WTC11 (cell line): ENCODE measurements at regions not wholly inside any gene's neighbourhood (a gene's known extent, or its start where the extent isn't known, plus 50 kb on each side); places are given as distances from the start of the nearest gene placed in this dataset.

ENCODE experiments used
- ATAC-seq: fragments of 200-7000 bp; cut with Tn5 transposase; 2 replicates; pipeline ENCODE4 v1.10.0; 2021; ENCODE audit warnings: mild to moderate bottlenecking, moderate library complexity
- CTCF ChIA-PET: fragments of 300-600 bp; sonication (Branson Sonifier 250); formaldehyde crosslinking; loops from one replicate; lab custom pipeline; 2021; ENCODE audit warnings: antibody characterized with exemption; lab: Charles Lee
- POLR2A ChIA-PET: fragments of 350-600 bp; sonication (Branson Sonifier 250); formaldehyde crosslinking; loops from one replicate; lab custom pipeline; 2021; ENCODE audit warnings: antibody characterized with exemption; lab: Charles Lee
- DNase-seq: peaks from one replicate; pipeline ENCODE4 v3.0.0; 2021; ENCODE audit warnings: low spot score
- H3K27ac Mint-ChIP-seq: 2 replicates; pipeline ENCODE4 v1.8.0; 2021; ENCODE audit warnings: mixed read lengths
- H3K27me3 Mint-ChIP-seq: 2 replicates; pipeline ENCODE4 v1.8.0; 2021; ENCODE audit warnings: low read depth, mild to moderate bottlenecking, moderate library complexity, mixed read lengths
- H3K36me3 Mint-ChIP-seq: 2 replicates; pipeline ENCODE4 v1.8.0; 2021; ENCODE audit warnings: mixed read lengths
- H3K4me1 Mint-ChIP-seq: 2 replicates; pipeline ENCODE4 v1.8.0; 2022; ENCODE audit warnings: mixed read lengths
- H3K4me3 Mint-ChIP-seq: 2 replicates; pipeline ENCODE4 v1.8.0; 2021; ENCODE audit warnings: mild to moderate bottlenecking, moderate library complexity, mixed read lengths
- H3K9me3 Mint-ChIP-seq: 2 replicates; pipeline ENCODE4 v1.8.0; 2021; ENCODE audit warnings: mixed read lengths
- CREM ChIP-seq: sonication (generic); formaldehyde crosslinking; IDR thresholded peaks from 2 replicates; pipeline ENCODE4 v1.8.1; 2022; ENCODE audit warnings: mild to moderate bottlenecking, missing genetic modification reagents, moderate library complexity
- FOXP1 ChIP-seq: sonication (generic); formaldehyde crosslinking; IDR thresholded peaks from 2 replicates; pipeline ENCODE4 v1.8.0; 2022; ENCODE audit warnings: missing genetic modification reagents, mild to moderate bottlenecking, moderate library complexity, borderline replicate concordance
- GABPB1 ChIP-seq: sonication (generic); formaldehyde crosslinking; IDR thresholded peaks from 2 replicates; pipeline ENCODE4 v1.8.1; 2023; ENCODE audit warnings: mild to moderate bottlenecking, missing genetic modification reagents
- IRF2 ChIP-seq: sonication (generic); formaldehyde crosslinking; IDR thresholded peaks from 2 replicates; pipeline ENCODE4 v1.8.0; 2022; ENCODE audit warnings: low read depth, missing genetic modification reagents, borderline replicate concordance
- JUN ChIP-seq: sonication (generic); formaldehyde crosslinking; IDR thresholded peaks from 2 replicates; pipeline ENCODE4 v1.8.0; 2023; ENCODE audit warnings: mild to moderate bottlenecking, missing genetic modification reagents
- MXD4 ChIP-seq: fragments of 250-450 bp; sonication (Bioruptor Pico); IDR thresholded peaks from 2 replicates; pipeline ENCODE4 v1.8.0; 2021; ENCODE audit warnings: mild to moderate bottlenecking, moderate library complexity, borderline replicate concordance
- NFATC4 ChIP-seq: fragments of 250-450 bp; sonication (Bioruptor Pico); IDR thresholded peaks from 2 replicates; pipeline ENCODE4 v1.9.0; 2021; ENCODE audit warnings: mild to moderate bottlenecking
- NFE2L1 ChIP-seq: sonication (generic); formaldehyde crosslinking; IDR thresholded peaks from 2 replicates; pipeline ENCODE4 v1.8.1; 2023; ENCODE audit warnings: missing genetic modification reagents
- NFYB ChIP-seq: sonication (generic); formaldehyde crosslinking; conservative IDR thresholded peaks from 2 replicates; pipeline ENCODE4 v1.8.0; 2022; ENCODE audit warnings: low read depth, missing genetic modification reagents
- NR1H2 ChIP-seq: sonication (generic); formaldehyde crosslinking; IDR thresholded peaks from 2 replicates; pipeline ENCODE4 v1.9.0; 2021; ENCODE audit warnings: mild to moderate bottlenecking, moderate library complexity, missing genetic modification reagents
- PRRX2 ChIP-seq: fragments of 250-450 bp; sonication (Bioruptor Pico); IDR thresholded peaks from 2 replicates; pipeline ENCODE4 v1.8.0; 2021; ENCODE audit warnings: mild to moderate bottlenecking
- RELA ChIP-seq: sonication (generic); formaldehyde crosslinking; IDR thresholded peaks from 2 replicates; pipeline ENCODE4 v1.8.1; 2022; ENCODE audit warnings: missing genetic modification reagents, mild to moderate bottlenecking, borderline replicate concordance
- TEAD1 ChIP-seq: sonication (generic); formaldehyde crosslinking; IDR thresholded peaks from 2 replicates; pipeline ENCODE4 v1.8.0; 2022; ENCODE audit warnings: mild to moderate bottlenecking, missing genetic modification reagents
- ZNF138 ChIP-seq: sonication (generic); formaldehyde crosslinking; conservative IDR thresholded peaks from 2 replicates; pipeline ENCODE4 v1.8.1; 2022; ENCODE audit warnings: mild to moderate bottlenecking, moderate library complexity, missing genetic modification reagents
- ZNF232 ChIP-seq: sonication (generic); formaldehyde crosslinking; IDR thresholded peaks from 2 replicates; pipeline ENCODE4 v1.8.0; 2022; ENCODE audit warnings: mild to moderate bottlenecking, missing genetic modification reagents
- ZNF263 ChIP-seq: sonication (generic); formaldehyde crosslinking; IDR thresholded peaks from 2 replicates; pipeline ENCODE4 v1.8.1; 2022; ENCODE audit warnings: low read depth, mild to moderate bottlenecking, moderate library complexity, missing genetic modification reagents
- ZNF423 ChIP-seq: fragments of 250-450 bp; sonication (Bioruptor Pico); IDR thresholded peaks from 2 replicates; pipeline ENCODE4 v2.1.2; 2022; ENCODE audit warnings: mild to moderate bottlenecking, moderate library complexity
- TF ChIP-seq, protein P1 (sequence below): fragments of 250-450 bp; sonication (Bioruptor Pico); conservative IDR thresholded peaks from 2 replicates; pipeline ENCODE4 v1.9.0; 2021; ENCODE audit warnings: mild to moderate bottlenecking
- TF ChIP-seq, protein P2 (sequence below): fragments of 250-450 bp; sonication (Bioruptor Pico); IDR thresholded peaks from 2 replicates; pipeline ENCODE4 v1.9.0; 2021; ENCODE audit warnings: mild to moderate bottlenecking
- TF ChIP-seq, protein P3 (sequence below): fragments of 250-450 bp; sonication (Bioruptor Pico); IDR thresholded peaks from 2 replicates; pipeline ENCODE4 v1.8.0; 2021; ENCODE audit warnings: mild to moderate bottlenecking
- TF ChIP-seq, protein P4 (sequence below): sonication (generic); formaldehyde crosslinking; IDR thresholded peaks from 2 replicates; pipeline ENCODE4 v1.8.1; 2023; ENCODE audit warnings: mild to moderate bottlenecking, missing genetic modification reagents, borderline replicate concordance
- TF ChIP-seq, protein P5 (sequence below): sonication (generic); formaldehyde crosslinking; IDR thresholded peaks from 2 replicates; pipeline ENCODE4 v1.8.1; 2022; ENCODE audit warnings: low read depth, mild to moderate bottlenecking, moderate library complexity, missing genetic modification reagents, borderline replicate concordance

DNA sequence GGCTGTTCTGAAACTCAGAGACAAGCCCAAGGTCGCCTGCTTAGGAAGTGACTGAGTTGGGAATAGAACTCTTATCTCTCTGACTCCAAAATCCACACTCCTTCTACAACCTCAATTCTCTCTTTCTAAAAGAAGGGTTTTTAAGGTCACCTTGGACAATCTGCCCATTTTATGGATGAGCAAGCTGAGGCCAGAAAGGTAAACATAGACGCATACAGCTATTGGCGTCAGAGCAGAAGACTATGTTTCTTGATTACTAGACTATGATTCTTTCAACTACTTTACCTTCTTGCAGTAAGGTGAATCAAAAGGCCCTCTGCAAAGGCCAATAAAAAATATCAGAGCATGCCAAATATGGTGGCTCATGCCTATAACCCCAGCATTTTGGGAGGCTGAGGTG lies 276.6 kb downstream of the CLIC5 start:
- no peaks in the 10 kb centered on the region for H3K27me3 Mint-ChIP-seq
- H3K4me1 Mint-ChIP-seq = peaks cover 8% of the 10 kb centered on the region
- H3K36me3 Mint-ChIP-seq = no peaks in the 10 kb centered on the region
- TF ChIP-seq ZNF138 (no peak), NFYB (CRISPR knock-in tag) (no peak), NFATC4 (CRISPR knock-in tag) (no peak), ZNF232 (no peak), FOXP1 (CRISPR knock-in tag) (no peak)
- H3K4me3 Mint-ChIP-seq = no peak overlapping the region
- CTCF ChIA-PET = no interaction called here
- H3K27ac Mint-ChIP-seq = no peak overlapping the region
- DNase-seq = no peak
- POLR2A ChIA-PET = no interaction called here
- ATAC-seq = no peak
- 0 out of 2 replicates have a peak, but pooled peaks cover 5% of the 10 kb centered on the region for H3K9me3 Mint-ChIP-seq

DNA sequence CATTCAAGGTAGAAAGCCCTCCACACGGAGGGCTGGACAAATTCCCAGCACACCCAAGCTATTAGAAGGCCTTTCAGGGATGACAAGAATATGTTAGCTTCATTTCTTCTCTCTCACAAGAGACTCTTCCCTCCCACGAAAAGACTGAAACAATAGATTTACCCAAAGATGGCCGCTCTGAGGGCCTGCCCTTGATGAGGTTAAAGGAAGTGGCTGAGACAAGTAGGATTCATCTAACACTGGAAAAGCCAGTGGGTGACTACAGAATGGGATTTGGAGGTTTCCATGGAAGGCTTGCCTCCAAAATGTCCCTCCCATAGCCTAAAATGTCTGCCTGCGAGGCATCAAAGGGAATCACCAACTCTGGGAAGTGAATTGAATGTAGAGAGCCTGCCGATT lies 277.6 kb downstream of the CLIC5 start:
- DNase-seq (no peak), ATAC-seq (no peak)
- Mint-ChIP-seq H3K4me1 (peaks cover 8% of the 10 kb centered on the region), H3K27me3 (no peaks in the 10 kb centered on the region), H3K36me3 (no peaks in the 10 kb centered on the region), H3K4me3 (no peak overlapping the region), H3K27ac (no peak overlapping the region), H3K9me3 (0 out of 2 replicates have a peak, but pooled peaks cover 5% of the 10 kb centered on the region)
- no peak for TF ChIP-seq RELA
- TF ChIP-seq IRF2 (CRISPR knock-in tag) = no peak
- POLR2A ChIA-PET = no interaction called here
- CTCF ChIA-PET = interaction anchor here (0.6 kb wide), 1 partner anchor 184 kb away, joined by 3 read pairs; no protein-coding TSS in a partner anchor

DNA sequence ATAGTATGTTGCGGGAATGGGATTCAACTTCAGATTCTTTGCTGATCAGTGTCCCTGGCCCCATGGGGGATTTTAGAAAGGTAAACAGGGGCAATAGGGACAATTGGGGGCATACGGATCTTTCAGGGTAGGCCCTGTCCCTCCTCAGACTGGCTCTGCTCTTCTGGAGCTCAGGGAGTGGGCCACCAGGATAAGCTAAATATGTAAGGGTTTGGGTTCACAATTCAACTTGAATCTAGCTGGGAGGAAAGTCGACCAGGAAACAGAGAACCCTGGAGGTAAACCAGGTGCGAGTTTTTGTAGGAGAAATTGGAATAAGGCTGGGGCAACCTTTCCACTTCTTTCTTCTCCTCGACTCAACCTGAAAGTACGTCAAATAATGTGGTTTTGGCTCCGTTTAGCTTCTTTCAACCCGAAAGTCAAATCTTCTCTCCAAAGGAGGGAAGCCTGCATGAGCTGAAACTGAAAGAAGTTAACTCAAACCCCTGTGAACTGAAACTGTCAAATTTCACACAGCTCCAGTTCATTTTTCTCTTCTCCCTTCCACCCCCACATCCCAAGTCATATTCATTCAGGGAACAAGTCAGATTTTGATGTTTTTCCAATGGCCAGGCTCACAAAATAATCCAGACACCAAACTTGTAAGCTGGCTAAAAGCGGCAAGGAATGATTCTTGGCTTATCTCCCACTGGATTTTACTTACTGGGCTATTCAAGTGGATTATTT lies 278.2 kb downstream of the CLIC5 start:
- DNase-seq = no peak
- no peak overlapping the region for H3K27ac Mint-ChIP-seq
- H3K36me3 Mint-ChIP-seq = no peaks in the 10 kb centered on the region
- TF ChIP-seq TEAD1 = no peak
- TF ChIP-seq, protein P1, sequence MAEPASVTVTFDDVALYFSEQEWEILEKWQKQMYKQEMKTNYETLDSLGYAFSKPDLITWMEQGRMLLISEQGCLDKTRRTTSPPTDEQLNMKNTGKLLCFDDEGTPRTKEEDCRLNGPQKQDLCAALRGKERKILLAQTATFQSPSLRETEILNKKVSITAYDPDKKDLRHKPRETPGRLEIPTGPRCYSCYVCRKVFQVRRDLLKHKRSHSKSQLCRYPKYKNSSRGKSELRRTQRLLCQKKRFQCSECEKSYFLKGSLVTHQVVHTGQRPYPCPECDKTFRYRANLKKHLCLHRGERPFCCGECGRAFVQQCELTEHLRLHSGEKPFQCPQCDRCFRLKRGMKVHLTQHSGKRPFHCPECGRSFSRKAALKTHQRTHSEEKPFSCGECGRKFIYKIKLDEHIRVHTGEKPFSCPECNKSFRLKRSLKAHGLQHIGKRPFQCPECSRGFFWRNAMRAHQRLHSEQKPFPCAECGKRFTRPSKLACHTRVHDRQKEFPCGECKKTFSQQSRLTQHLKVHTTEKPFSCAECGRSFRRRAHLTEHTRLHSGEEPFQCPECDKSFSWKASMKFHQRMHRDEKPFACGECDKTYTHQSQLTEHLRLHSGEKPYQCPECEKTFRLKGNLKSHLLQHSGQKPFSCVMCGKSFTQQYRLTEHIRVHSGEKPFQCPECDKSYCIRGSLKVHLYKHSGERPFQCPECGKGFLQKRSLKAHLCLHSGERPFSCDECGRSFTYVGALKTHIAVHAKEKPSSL (CRISPR knock-in tag) = no peak
- no peak for TF ChIP-seq JUN
- TF ChIP-seq GABPB1 (CRISPR knock-in tag) = no peak
- TF ChIP-seq NFE2L1 (CRISPR knock-in tag) = no peak
- no peak for TF ChIP-seq ZNF423 (CRISPR knock-in tag)
- TF ChIP-seq, protein P2, sequence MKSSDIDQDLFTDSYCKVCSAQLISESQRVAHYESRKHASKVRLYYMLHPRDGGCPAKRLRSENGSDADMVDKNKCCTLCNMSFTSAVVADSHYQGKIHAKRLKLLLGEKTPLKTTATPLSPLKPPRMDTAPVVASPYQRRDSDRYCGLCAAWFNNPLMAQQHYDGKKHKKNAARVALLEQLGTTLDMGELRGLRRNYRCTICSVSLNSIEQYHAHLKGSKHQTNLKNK (CRISPR knock-in tag) = no peak
- no peak for TF ChIP-seq ZNF263
- TF ChIP-seq, protein P3, sequence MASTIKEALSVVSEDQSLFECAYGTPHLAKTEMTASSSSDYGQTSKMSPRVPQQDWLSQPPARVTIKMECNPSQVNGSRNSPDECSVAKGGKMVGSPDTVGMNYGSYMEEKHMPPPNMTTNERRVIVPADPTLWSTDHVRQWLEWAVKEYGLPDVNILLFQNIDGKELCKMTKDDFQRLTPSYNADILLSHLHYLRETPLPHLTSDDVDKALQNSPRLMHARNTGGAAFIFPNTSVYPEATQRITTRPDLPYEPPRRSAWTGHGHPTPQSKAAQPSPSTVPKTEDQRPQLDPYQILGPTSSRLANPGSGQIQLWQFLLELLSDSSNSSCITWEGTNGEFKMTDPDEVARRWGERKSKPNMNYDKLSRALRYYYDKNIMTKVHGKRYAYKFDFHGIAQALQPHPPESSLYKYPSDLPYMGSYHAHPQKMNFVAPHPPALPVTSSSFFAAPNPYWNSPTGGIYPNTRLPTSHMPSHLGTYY (CRISPR knock-in tag) = no peak
- ATAC-seq = no peak
- H3K27me3 Mint-ChIP-seq = no peaks in the 10 kb centered on the region
- no peak overlapping the region for H3K4me3 Mint-ChIP-seq
- ChIA-PET CTCF (interaction anchor here (0.6 kb wide), 1 partner anchor 185 kb away, joined by 3 read pairs; no protein-coding TSS in a partner anchor), POLR2A (no interaction called here)
- peaks cover 11% of the 10 kb centered on the region for H3K4me1 Mint-ChIP-seq
- H3K9me3 Mint-ChIP-seq = 0 out of 2 replicates have a peak, but pooled peaks cover 5% of the 10 kb centered on the region

DNA sequence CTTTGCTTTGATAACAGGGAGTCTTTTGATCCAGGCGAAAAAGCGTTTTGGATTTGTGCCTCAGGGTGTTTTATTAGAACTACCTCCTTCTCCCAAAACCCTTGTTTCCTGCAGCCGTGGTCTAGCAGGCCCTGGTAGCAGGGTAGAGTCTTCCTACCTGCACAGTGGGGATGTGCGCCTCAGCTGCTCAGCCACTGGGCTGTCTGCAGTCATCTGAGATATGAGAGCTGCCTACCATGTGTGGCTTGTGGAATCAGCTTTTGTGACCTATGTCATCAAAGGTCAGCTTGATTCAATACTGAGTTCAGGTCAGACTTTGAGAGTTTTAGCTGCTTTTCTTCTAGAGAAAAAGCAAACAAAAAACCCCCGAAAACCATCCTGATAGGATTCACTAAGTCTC lies 279.5 kb downstream of the CLIC5 start:
- no peaks in the 10 kb centered on the region for H3K27me3 Mint-ChIP-seq
- H3K4me1 Mint-ChIP-seq = peaks cover 6% of the 10 kb centered on the region
- CTCF ChIA-PET = interaction anchor here (0.7 kb wide), 1 partner anchor 21 kb away, joined by 3 read pairs; no protein-coding TSS in a partner anchor
- ATAC-seq (no peak), DNase-seq (no peak)
- H3K36me3 Mint-ChIP-seq = no peaks in the 10 kb centered on the region
- H3K9me3 Mint-ChIP-seq = 0 out of 2 replicates have a peak, but pooled peaks cover 5% of the 10 kb centered on the region
- POLR2A ChIA-PET = no interaction called here
- H3K4me3 Mint-ChIP-seq = no peak overlapping the region
- no peak overlapping the region for H3K27ac Mint-ChIP-seq
- TF ChIP-seq, protein P4, sequence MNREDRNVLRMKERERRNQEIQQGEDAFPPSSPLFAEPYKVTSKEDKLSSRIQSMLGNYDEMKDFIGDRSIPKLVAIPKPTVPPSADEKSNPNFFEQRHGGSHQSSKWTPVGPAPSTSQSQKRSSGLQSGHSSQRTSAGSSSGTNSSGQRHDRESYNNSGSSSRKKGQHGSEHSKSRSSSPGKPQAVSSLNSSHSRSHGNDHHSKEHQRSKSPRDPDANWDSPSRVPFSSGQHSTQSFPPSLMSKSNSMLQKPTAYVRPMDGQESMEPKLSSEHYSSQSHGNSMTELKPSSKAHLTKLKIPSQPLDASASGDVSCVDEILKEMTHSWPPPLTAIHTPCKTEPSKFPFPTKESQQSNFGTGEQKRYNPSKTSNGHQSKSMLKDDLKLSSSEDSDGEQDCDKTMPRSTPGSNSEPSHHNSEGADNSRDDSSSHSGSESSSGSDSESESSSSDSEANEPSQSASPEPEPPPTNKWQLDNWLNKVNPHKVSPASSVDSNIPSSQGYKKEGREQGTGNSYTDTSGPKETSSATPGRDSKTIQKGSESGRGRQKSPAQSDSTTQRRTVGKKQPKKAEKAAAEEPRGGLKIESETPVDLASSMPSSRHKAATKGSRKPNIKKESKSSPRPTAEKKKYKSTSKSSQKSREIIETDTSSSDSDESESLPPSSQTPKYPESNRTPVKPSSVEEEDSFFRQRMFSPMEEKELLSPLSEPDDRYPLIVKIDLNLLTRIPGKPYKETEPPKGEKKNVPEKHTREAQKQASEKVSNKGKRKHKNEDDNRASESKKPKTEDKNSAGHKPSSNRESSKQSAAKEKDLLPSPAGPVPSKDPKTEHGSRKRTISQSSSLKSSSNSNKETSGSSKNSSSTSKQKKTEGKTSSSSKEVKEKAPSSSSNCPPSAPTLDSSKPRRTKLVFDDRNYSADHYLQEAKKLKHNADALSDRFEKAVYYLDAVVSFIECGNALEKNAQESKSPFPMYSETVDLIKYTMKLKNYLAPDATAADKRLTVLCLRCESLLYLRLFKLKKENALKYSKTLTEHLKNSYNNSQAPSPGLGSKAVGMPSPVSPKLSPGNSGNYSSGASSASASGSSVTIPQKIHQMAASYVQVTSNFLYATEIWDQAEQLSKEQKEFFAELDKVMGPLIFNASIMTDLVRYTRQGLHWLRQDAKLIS (CRISPR knock-in tag) = no peak
- TF ChIP-seq MXD4 (CRISPR knock-in tag) = no peak
- no peak for TF ChIP-seq PRRX2
- TF ChIP-seq NFATC4 (CRISPR knock-in tag) = no peak
- TF ChIP-seq, protein P5, sequence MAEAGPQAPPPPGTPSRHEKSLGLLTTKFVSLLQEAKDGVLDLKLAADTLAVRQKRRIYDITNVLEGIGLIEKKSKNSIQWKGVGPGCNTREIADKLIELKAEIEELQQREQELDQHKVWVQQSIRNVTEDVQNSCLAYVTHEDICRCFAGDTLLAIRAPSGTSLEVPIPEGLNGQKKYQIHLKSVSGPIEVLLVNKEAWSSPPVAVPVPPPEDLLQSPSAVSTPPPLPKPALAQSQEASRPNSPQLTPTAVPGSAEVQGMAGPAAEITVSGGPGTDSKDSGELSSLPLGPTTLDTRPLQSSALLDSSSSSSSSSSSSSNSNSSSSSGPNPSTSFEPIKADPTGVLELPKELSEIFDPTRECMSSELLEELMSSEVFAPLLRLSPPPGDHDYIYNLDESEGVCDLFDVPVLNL (CRISPR knock-in tag) = no peak
- no peak for TF ChIP-seq NR1H2 (CRISPR knock-in tag)
- no peak for TF ChIP-seq FOXP1 (CRISPR knock-in tag)
- no peak for TF ChIP-seq CREM (CRISPR knock-in tag)
